K562 (cell line): ENCODE measurements at regions not wholly inside any gene's neighbourhood (a gene's known extent, or its start where the extent isn't known, plus 50 kb on each side); places are given as distances from the start of the nearest gene placed in this dataset.

Experiments
- ATAC-seq: fragments of 200-7000 bp; cut with Tn5 transposase; 3 replicates; pipeline ENCODE4 v1.9.1; 2020; ENCODE audit warnings: moderate library complexity
- BruUV-seq: library from RNA; stranded (reverse); fragments of 400-500 nt; replicated peaks from 2 replicates; lab custom pipeline; 2021; lab: Mats Ljungman, UMichigan
- CTCF ChIA-PET: fragments of 300-600 bp; formaldehyde crosslinking; extraction: SDS; loops from one replicate; lab custom pipeline; 2021; ENCODE audit warnings: low intra/inter-chr PET ratio; lab: Yijun Ruan, JAX
- POLR2A ChIA-PET: fragments of 300-600, 350-650 bp; sonication (Branson Sonifier 250); formaldehyde crosslinking; extraction: SDS; loops from one replicate; lab custom pipeline; 2021; ENCODE audit warnings: antibody characterized with exemption, inconsistent platforms; lab: Yijun Ruan, JAX
- DNase-seq, 4 experiments: peaks; one replicate each; pipeline versions ENCODE4 v3.0.0 to v3.0.0-alpha.2; 2011 to 2018; ENCODE audit warnings: low spot score in 3 of 4, mixed read lengths in 3 of 4; ENCODE audit errors: extremely low read depth in 1 of 4
- FAIRE-seq: peaks from 2 replicates; lab custom pipeline; 2011; peaks lifted over from hg19 to GRCh38; lab: Jason Lieb, UNC
- H2AFZ ChIP-seq: 2 replicates; pipeline ENCODE4 v1.6.0; 2011; ENCODE audit warnings: low read depth, low read length, control low read depth, inconsistent platforms
- H3K27ac ChIP-seq: fragments of 200-600 bp; 3 replicates; pipeline ENCODE4 v1.8.0; 2011; ENCODE audit warnings: low read depth, mild to moderate bottlenecking, control low read depth, inconsistent platforms, low read length, moderate library complexity, mixed read lengths; ENCODE audit errors: extremely low read depth
- H3K27me3 ChIP-seq, 2 experiments: fragments of 300-600 bp in 1 of 2; 2 replicates in 1 of 2; 3 replicates in 1 of 2; pipeline versions ENCODE4 v1.6.0 to v1.8.0; 2011; ENCODE audit warnings: inconsistent platforms in 2 of 2, low read length in 2 of 2, mild to moderate bottlenecking in 1 of 2, mixed read lengths in 1 of 2, moderate library complexity in 1 of 2; ENCODE audit not compliant: control insufficient read depth in 2 of 2, insufficient read depth in 2 of 2
- H3K36me3 ChIP-seq: fragments of 300-600 bp; 3 replicates; pipeline ENCODE4 v1.8.0; 2011; ENCODE audit warnings: mild to moderate bottlenecking, low read length, inconsistent platforms; ENCODE audit not compliant: control insufficient read depth, insufficient read depth
- H3K4me1 ChIP-seq, 2 experiments: fragments of 200-600 bp in 1 of 2; replicated peaks in 1 of 2; 2 replicates in 1 of 2; 3 replicates in 1 of 2; pipeline versions ENCODE4 v1.5.1 to v1.8.0; 2011; ENCODE audit warnings: inconsistent platforms in 2 of 2, low read length in 2 of 2, mild to moderate bottlenecking in 1 of 2, mixed read lengths in 1 of 2, moderate library complexity in 1 of 2; ENCODE audit not compliant: control insufficient read depth in 2 of 2, insufficient read depth in 2 of 2
- H3K4me2 ChIP-seq: 2 replicates; pipeline ENCODE4 v1.6.1; 2011; ENCODE audit warnings: low read length, control low read depth, inconsistent platforms, mixed read lengths; ENCODE audit not compliant: insufficient read depth
- H3K4me3 ChIP-seq: fragments of 200-600 bp; sonication (generic), shearing (Covaris generic); 2 replicates; pipeline ENCODE4 v1.5.1; 2016; ENCODE audit warnings: control low read depth, inconsistent platforms
- H3K79me2 ChIP-seq: fragments of 200-600 bp; 3 replicates; pipeline ENCODE4 v1.8.0; 2011; ENCODE audit warnings: low read length, inconsistent platforms; ENCODE audit not compliant: control insufficient read depth, insufficient read depth
- H3K9ac ChIP-seq, 2 experiments: 2 replicates each; pipeline versions ENCODE4 v1.6.0 to v1.6.1; 2011; ENCODE audit warnings: low read depth in 2 of 2, low read length in 2 of 2, control low read depth in 1 of 2, inconsistent platforms in 1 of 2, mild to moderate bottlenecking in 1 of 2, mixed read lengths in 1 of 2; ENCODE audit not compliant: insufficient read depth in 1 of 2
- H3K9me1 ChIP-seq: one replicate; pipeline ENCODE4 v1.6.0; 2011; ENCODE audit warnings: inconsistent platforms, mild to moderate bottlenecking, low read length, moderate library complexity; ENCODE audit not compliant: control insufficient read depth, insufficient read depth
- H3K9me3 ChIP-seq: replicated peaks from 2 replicates; pipeline ENCODE4 v1.5.1; 2011; ENCODE audit warnings: low read depth, low read length, inconsistent platforms; ENCODE audit not compliant: control insufficient read depth, insufficient read depth
- H4K20me1 ChIP-seq: replicated peaks from 2 replicates; pipeline ENCODE4 v1.6.1; 2011; ENCODE audit warnings: low read length, inconsistent platforms, mixed read lengths; ENCODE audit not compliant: control insufficient read depth, insufficient read depth
- CREB1 ChIP-seq, 2 experiments: sonication (generic) in 1 of 2; formaldehyde crosslinking in 1 of 2; IDR thresholded peaks; 2 replicates each; pipeline versions ENCODE4 v1.6.1 to v1.8.0; 2012 to 2022; ENCODE audit warnings: inconsistent platforms in 1 of 2, mild to moderate bottlenecking in 1 of 2, missing genetic modification reagents in 1 of 2, moderate library complexity in 1 of 2
- CREM ChIP-seq: IDR thresholded peaks from 2 replicates; pipeline ENCODE4 v1.6.1; 2014; ENCODE audit warnings: antibody characterized with exemption, low read depth
- DACH1 ChIP-seq: fragments of 450-650 bp; IDR thresholded peaks from 2 replicates; pipeline ENCODE4 v1.6.1; 2018; ENCODE audit not compliant: partially characterized antibody
- FOXJ3 ChIP-seq: sonication (generic); formaldehyde crosslinking; IDR thresholded peaks from 2 replicates; pipeline ENCODE4 v1.4.0; 2020; ENCODE audit warnings: mild to moderate bottlenecking, missing genetic modification reagents
- HDAC8 ChIP-seq: fragments of 450-650 bp; IDR thresholded peaks from 2 replicates; pipeline ENCODE4 v1.6.1; 2016; ENCODE audit warnings: mild to moderate bottlenecking, missing genetic modification characterization, moderate library complexity, missing compliant biosample characterization
- HES1 ChIP-seq: fragments of 450-650 bp; IDR thresholded peaks from 2 replicates; pipeline ENCODE4 v1.6.1; 2016; ENCODE audit warnings: low read depth, mild to moderate bottlenecking, moderate library complexity
- KDM5B ChIP-seq: fragments of 200-600 bp; sonication (generic); IDR thresholded peaks from 2 replicates; pipeline ENCODE4 v1.6.1; 2012; ENCODE audit warnings: low read depth, mild to moderate bottlenecking, moderate library complexity, low read length, control low read depth, inconsistent platforms; ENCODE audit not compliant: insufficient replicate concordance
- MAFG ChIP-seq: fragments of 450-650 bp; conservative IDR thresholded peaks from 2 replicates; pipeline ENCODE4 v1.6.1; 2016; ENCODE audit warnings: missing genetic modification characterization, missing compliant biosample characterization
- MAZ ChIP-seq, 2 experiments: fragments of 450-650 bp in 1 of 2; sonication (generic) in 1 of 2; formaldehyde crosslinking; IDR thresholded peaks in 1 of 2; conservative IDR thresholded peaks in 1 of 2; 2 replicates each; pipeline versions ENCODE4 v1.4.0 to v1.5.0; 2020; ENCODE audit warnings: mild to moderate bottlenecking in 1 of 2, missing genetic modification reagents in 1 of 2
- MBD2 ChIP-seq: sonication (generic); IDR thresholded peaks from 2 replicates; pipeline ENCODE4 v1.6.1; 2016; ENCODE audit warnings: low read depth, borderline replicate concordance
- NFRKB ChIP-seq: fragments of 450-650 bp; IDR thresholded peaks from 2 replicates; pipeline ENCODE4 v1.6.1; 2016; ENCODE audit warnings: low read depth
- NR3C1 ChIP-seq: sonication (generic); formaldehyde crosslinking; IDR thresholded peaks from 2 replicates; pipeline ENCODE4 v1.8.1; 2022; ENCODE audit warnings: missing genetic modification reagents
- PCBP2 ChIP-seq: fragments of 200-400 bp; formaldehyde crosslinking; IDR thresholded peaks from 2 replicates; pipeline ENCODE4 v1.6.1; 2018; ENCODE audit warnings: low read length, low read depth, mild to moderate bottlenecking, moderate library complexity; ENCODE audit not compliant: poor library complexity, severe bottlenecking
- PHTF2 ChIP-seq: fragments of 250-450 bp; sonication (Bioruptor Pico); IDR thresholded peaks from 2 replicates; pipeline ENCODE4 v1.5.0; 2021; ENCODE audit warnings: mild to moderate bottlenecking
- POLR3G ChIP-seq: IDR thresholded peaks from 2 replicates; pipeline ENCODE4 v1.6.1; 2011; ENCODE audit not compliant: insufficient read length, insufficient replicate concordance; ENCODE audit errors: extremely low read depth
- RBM17 ChIP-seq: fragments of 200-400 bp; formaldehyde crosslinking; IDR thresholded peaks from 2 replicates; pipeline ENCODE4 v1.6.1; 2017; ENCODE audit warnings: low read depth, mild to moderate bottlenecking, low read length, borderline replicate concordance
- TAL1 ChIP-seq: fragments of 450-650 bp; IDR thresholded peaks from 2 replicates; pipeline ENCODE4 v1.6.1; 2016; ENCODE audit warnings: mild to moderate bottlenecking
- ZC3H8 ChIP-seq: fragments of 450-650 bp; IDR thresholded peaks from 2 replicates; pipeline ENCODE4 v1.6.1; 2017
- WGBS: fragments of 100-300 bp; shearing (Covaris generic); methylation state at CpG from one replicate; pipeline ENCODE4 v1.1.6; 2016; ENCODE audit warnings: low coverage, mixed read lengths; ENCODE audit not compliant: insufficient coverage; ENCODE audit errors: missing lambda C conversion rate; 5-methylcytosine and 5-hydroxymethylcytosine counted together
- in situ Hi-C: fragments of 300-500 bp; cut with MboI; formaldehyde crosslinking; loops from 4 replicates; pipeline ENCODE4 v1.15.0; 2018; ENCODE audit warnings: inconsistent platforms, mixed read lengths
- intact Hi-C: fragments of 100-400 bp; cut with micrococcal nuclease; formaldehyde crosslinking; loops from 2 replicates; pipeline ENCODE4 v1.14.2; 2022
- TF ChIP-seq, protein P1 (sequence below): sonication (generic); formaldehyde crosslinking; IDR thresholded peaks from 2 replicates; pipeline ENCODE4 v1.8.0; 2023; ENCODE audit warnings: mild to moderate bottlenecking, missing genetic modification reagents

DNA sequence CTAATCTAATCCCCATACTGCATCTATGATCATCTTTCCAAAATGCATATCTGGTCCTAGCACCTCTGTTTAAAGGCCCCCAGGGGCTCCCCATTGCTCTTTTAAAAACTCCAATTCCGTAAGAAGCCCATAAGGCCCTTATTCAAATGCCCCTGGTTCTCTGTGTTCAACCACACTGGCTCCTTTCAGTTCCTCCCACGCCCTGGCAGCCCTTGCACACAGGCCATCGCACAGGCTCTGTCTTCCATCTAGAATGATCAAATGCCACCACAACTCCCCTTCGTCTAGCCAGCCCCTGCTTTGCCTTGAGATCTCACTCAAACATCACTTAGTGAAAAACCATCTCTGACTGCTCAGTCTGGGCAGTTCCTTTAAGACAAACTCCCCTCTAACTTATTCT, 112.9 kb upstream of the LYZL2 start:
- Histone ChIP-seq H3K9me1 (no peaks in the 10 kb centered on the region), H3K9ac (no peak overlapping the region), H3K79me2 (no peaks in the 10 kb centered on the region), H4K20me1 (no peaks in the 10 kb centered on the region), H3K36me3 (no peaks in the 10 kb centered on the region), H3K27ac (no peak overlapping the region), H3K4me1 (no peaks in the 10 kb centered on the region; a peak in 1 of 5 replicates), H3K4me2 (no peak overlapping the region), H3K4me3 (no peak overlapping the region), H3K27me3 (peaks cover 3 to 40% of the 10 kb centered on the region in 2 experiments; a peak in 4 of 5 replicates), H2AFZ (no peak overlapping the region), H3K9me3 (no peaks in the 10 kb centered on the region)
- DNase-seq (no peak), FAIRE-seq (no peak), ATAC-seq (no peak)
- intact Hi-C loops: no loop called here
- no TSS peak for BruUV-seq
- WGBS: 5% methylated on average over 4 of the region's 4 CpGs
- ChIA-PET POLR2A (no interaction called here), CTCF (no interaction called here)
- no peak for TF ChIP-seq POLR3G
- no peak for TF ChIP-seq TAL1
- TF ChIP-seq HES1: no peak
- TF ChIP-seq HDAC8 (tag): no peak
- TF ChIP-seq NFRKB: no peak
- TF ChIP-seq FOXJ3: no peak
- no peak for TF ChIP-seq DACH1
- no peak for TF ChIP-seq MBD2
- no peak for TF ChIP-seq RBM17
- TF ChIP-seq, protein P1, sequence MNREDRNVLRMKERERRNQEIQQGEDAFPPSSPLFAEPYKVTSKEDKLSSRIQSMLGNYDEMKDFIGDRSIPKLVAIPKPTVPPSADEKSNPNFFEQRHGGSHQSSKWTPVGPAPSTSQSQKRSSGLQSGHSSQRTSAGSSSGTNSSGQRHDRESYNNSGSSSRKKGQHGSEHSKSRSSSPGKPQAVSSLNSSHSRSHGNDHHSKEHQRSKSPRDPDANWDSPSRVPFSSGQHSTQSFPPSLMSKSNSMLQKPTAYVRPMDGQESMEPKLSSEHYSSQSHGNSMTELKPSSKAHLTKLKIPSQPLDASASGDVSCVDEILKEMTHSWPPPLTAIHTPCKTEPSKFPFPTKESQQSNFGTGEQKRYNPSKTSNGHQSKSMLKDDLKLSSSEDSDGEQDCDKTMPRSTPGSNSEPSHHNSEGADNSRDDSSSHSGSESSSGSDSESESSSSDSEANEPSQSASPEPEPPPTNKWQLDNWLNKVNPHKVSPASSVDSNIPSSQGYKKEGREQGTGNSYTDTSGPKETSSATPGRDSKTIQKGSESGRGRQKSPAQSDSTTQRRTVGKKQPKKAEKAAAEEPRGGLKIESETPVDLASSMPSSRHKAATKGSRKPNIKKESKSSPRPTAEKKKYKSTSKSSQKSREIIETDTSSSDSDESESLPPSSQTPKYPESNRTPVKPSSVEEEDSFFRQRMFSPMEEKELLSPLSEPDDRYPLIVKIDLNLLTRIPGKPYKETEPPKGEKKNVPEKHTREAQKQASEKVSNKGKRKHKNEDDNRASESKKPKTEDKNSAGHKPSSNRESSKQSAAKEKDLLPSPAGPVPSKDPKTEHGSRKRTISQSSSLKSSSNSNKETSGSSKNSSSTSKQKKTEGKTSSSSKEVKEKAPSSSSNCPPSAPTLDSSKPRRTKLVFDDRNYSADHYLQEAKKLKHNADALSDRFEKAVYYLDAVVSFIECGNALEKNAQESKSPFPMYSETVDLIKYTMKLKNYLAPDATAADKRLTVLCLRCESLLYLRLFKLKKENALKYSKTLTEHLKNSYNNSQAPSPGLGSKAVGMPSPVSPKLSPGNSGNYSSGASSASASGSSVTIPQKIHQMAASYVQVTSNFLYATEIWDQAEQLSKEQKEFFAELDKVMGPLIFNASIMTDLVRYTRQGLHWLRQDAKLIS (CRISPR knock-in tag): no peak
- no peak for TF ChIP-seq MAZ (CRISPR knock-in tag; conservative IDR thresholded peaks at IDR 0.05 in 1 of 2, IDR thresholded peaks at IDR 0.05 in 1 of 2)
- TF ChIP-seq ZC3H8: no peak
- TF ChIP-seq MAFG: no peak
- no peak for TF ChIP-seq CREM
- no peak for TF ChIP-seq NR3C1
- TF ChIP-seq KDM5B: no peak
- TF ChIP-seq PCBP2: no peak
- no peak for TF ChIP-seq CREB1 (IDR thresholded peaks at IDR 0.05)
- TF ChIP-seq CREB1 (CRISPR knock-in tag; IDR thresholded peaks at IDR 0.05): no peak
- TF ChIP-seq PHTF2 (CRISPR knock-in tag): no peak
- in situ Hi-C loops: loop anchor here (25.0 kb wide), 1 partner anchor 1045 kb away; no protein-coding TSS in a partner anchor
